ENCODE measurements at regions not wholly inside any gene's neighbourhood (a gene's known extent, or its start where the extent isn't known, plus 50 kb on each side); places are given as distances from the start of the nearest gene placed in this dataset.
"Not testable (repeated sequence)": the region's sequence is repeated elsewhere in the genome, so short reads cannot be mapped to it uniquely, and the experiment has no call there.

DNA sequence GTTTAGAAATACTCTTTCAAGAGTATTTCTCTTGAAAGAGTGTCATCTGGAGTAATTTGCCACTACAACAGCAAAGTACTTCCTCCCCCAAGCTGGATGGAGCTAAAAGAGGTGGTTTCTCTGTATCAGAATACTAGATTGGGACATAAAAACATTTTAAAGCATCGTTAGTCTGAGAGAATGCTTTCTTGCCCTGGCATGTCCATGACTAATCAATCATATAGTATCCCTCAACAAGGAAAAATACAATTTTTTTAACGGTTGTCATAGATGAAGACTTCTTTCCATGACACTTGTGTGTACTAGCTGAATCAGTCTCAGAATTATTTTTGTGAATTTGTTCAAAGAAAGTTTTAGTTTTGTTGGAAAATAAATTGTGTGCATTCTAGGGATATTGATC, 237.9 kb downstream of the NEBL start:
- Histone ChIP-seq H3K36me3 (ENCODE audit: insufficient read depth, low read length) (no peaks in the 10 kb centered on the region), H2AFZ (ENCODE audit: low read length, unreplicated experiment) (no peak overlapping the region), H3K4me3 (ENCODE audit: low read depth, low read length) (no peak overlapping the region), H3K27ac (ENCODE audit: low read depth, low read length) (no peak overlapping the region), H3K4me1 (ENCODE audit: control insufficient read depth, insufficient read depth, low read length, unreplicated experiment) (no peaks in the 10 kb centered on the region), H3K27me3 (ENCODE audit: insufficient read depth, low read length) (no peaks in the 10 kb centered on the region), H3K79me2 (ENCODE audit: control insufficient read depth, insufficient read depth, low read length, unreplicated experiment) (no peaks in the 10 kb centered on the region)

DNA sequence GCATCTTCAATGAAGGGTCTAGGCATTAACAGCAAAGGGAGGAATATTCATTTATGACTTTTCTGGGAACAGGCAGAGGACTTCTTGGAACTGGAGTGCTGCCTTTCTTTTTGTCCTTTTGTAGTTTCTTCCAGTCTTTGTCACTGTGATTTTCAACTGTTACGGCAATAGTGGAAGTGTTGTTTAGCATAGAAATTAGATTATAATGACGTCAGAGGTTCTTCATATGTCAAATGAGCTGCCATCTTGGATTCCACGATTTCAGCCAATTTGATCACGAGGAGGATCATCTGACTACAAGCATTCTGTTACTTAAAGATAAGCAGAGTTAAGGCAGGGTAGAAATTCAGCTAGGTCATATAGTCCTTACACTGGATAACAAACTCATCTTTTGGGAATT, 239.0 kb downstream of the NEBL start:
- no peaks in the 10 kb centered on the region for H3K27me3 ChIP-seq (ENCODE audit: insufficient read depth, low read length)
- no peak overlapping the region for H3K4me3 ChIP-seq (ENCODE audit: low read depth, low read length)
- H2AFZ ChIP-seq (ENCODE audit: low read length, unreplicated experiment), result no peak overlapping the region
- no peaks in the 10 kb centered on the region for H3K79me2 ChIP-seq (ENCODE audit: control insufficient read depth, insufficient read depth, low read length, unreplicated experiment)
- no peaks in the 10 kb centered on the region for H3K4me1 ChIP-seq (ENCODE audit: control insufficient read depth, insufficient read depth, low read length, unreplicated experiment)
- no peak overlapping the region for H3K27ac ChIP-seq (ENCODE audit: low read depth, low read length)
- H3K36me3 ChIP-seq (ENCODE audit: insufficient read depth, low read length), result no peaks in the 10 kb centered on the region

- H3K27me3 ChIP-seq (ENCODE audit: insufficient read depth, low read length), result no peaks in the 10 kb centered on the region
- no peak overlapping the region for H2AFZ ChIP-seq (ENCODE audit: low read length, unreplicated experiment)
- no peaks in the 10 kb centered on the region for H3K79me2 ChIP-seq (ENCODE audit: control insufficient read depth, insufficient read depth, low read length, unreplicated experiment)
- H3K27ac ChIP-seq (ENCODE audit: low read depth, low read length), result no peak overlapping the region
- no peaks in the 10 kb centered on the region for H3K36me3 ChIP-seq (ENCODE audit: insufficient read depth, low read length)
- H3K4me1 ChIP-seq (ENCODE audit: control insufficient read depth, insufficient read depth, low read length, unreplicated experiment), result no peaks in the 10 kb centered on the region
- H3K4me3 ChIP-seq (ENCODE audit: low read depth, low read length), result no peak overlapping the region
These were observed 240.2 kb downstream of the NEBL start for GRCh38 chr10:20656886-20657285.

DNA sequence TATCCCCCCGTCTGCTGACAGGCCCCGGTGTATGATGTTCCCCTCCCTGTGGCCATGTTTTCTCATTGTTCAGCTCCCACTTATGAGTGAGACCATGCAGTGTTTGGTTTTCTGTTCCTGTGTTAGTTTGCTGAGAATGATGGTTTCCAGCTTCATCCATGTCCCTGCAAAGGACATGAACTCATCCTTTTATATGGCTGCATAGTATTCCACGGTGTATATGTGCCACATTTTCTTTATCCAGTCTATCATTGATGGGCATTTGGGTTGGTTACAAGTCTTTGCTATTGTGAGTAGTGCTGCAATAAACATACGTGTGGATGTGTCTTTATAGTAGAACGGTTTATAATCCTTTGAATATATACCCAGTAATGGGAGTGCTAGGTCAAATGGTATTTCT, 244.7 kb downstream of the NEBL start:
- H2AFZ ChIP-seq (ENCODE audit: low read length, unreplicated experiment); H3K4me1 ChIP-seq (ENCODE audit: control insufficient read depth, insufficient read depth, low read length, unreplicated experiment); H3K27me3 ChIP-seq (ENCODE audit: insufficient read depth, low read length); H3K4me3 ChIP-seq (ENCODE audit: low read depth, low read length); H3K36me3 ChIP-seq (ENCODE audit: insufficient read depth, low read length); H3K27ac ChIP-seq (ENCODE audit: low read depth, low read length); H3K79me2 ChIP-seq (ENCODE audit: control insufficient read depth, insufficient read depth, low read length, unreplicated experiment): not testable (repeated sequence)

GRCh38 chr10:20648263-20648874, 248.7 kb downstream of the NEBL start:
- no peak overlapping the region for H3K4me3 ChIP-seq (ENCODE audit: low read depth, low read length)
- no peak overlapping the region for H2AFZ ChIP-seq (ENCODE audit: low read length, unreplicated experiment)

DNA sequence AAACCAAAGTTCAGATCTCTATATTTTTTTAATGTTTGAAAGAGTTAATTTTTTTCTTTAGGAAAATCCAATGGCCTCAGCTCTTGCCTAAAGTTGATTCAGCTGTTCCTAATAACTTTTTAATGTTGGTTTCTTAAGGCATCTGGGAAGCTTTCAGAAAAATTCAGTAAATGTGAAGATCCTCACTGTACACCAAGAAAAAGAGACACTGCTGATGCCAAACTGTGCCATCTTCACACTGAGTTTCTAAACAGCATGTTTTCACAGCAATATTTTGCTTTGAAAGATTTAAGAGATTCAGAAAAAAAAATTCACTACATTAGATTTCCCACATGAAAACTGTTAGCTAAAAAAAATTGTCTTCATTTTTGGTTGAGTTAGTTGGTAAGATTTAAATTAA, 249.4 kb downstream of the NEBL start:
- Histone ChIP-seq H3K4me3 (ENCODE audit: low read depth, low read length) (no peak overlapping the region), H3K79me2 (ENCODE audit: control insufficient read depth, insufficient read depth, low read length, unreplicated experiment) (no peaks in the 10 kb centered on the region), H3K36me3 (ENCODE audit: insufficient read depth, low read length) (no peaks in the 10 kb centered on the region), H3K4me1 (ENCODE audit: control insufficient read depth, insufficient read depth, low read length, unreplicated experiment) (no peaks in the 10 kb centered on the region), H2AFZ (ENCODE audit: low read length, unreplicated experiment) (no peak overlapping the region), H3K27ac (ENCODE audit: low read depth, low read length) (no peak overlapping the region), H3K27me3 (ENCODE audit: insufficient read depth, low read length) (no peaks in the 10 kb centered on the region)

More at GRCh38 chr10:20648263-20648874, 248.7 kb downstream of the NEBL start:
- Histone ChIP-seq H3K36me3 (ENCODE audit: insufficient read depth, low read length) (no peaks in the 10 kb centered on the region), H3K79me2 (ENCODE audit: control insufficient read depth, insufficient read depth, low read length, unreplicated experiment) (no peaks in the 10 kb centered on the region), H3K27ac (ENCODE audit: low read depth, low read length) (no peak overlapping the region), H3K27me3 (ENCODE audit: insufficient read depth, low read length) (no peaks in the 10 kb centered on the region), H3K4me1 (ENCODE audit: control insufficient read depth, insufficient read depth, low read length, unreplicated experiment) (no peaks in the 10 kb centered on the region)

DNA sequence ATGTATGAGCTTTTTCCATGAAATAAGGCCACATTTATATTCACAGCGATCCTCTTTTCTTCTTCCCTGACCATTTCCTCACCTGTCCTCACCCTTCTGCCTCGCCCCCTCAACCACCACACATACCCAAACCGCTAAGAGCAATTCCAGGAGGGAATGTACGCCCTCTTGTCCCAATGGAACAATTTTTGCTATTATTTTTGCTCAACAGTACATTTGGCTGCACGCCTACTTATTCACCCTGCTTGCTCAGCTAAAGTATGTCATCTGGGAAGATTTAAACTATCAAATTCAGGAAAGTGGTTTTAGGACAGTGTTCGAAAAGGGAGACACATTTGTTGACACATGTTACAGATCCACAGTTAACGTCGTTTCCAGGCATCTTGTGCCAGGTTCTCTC, 252.7 kb downstream of the NEBL start:
- Histone ChIP-seq H2AFZ (ENCODE audit: low read length, unreplicated experiment) (no peak overlapping the region), H3K27ac (ENCODE audit: low read depth, low read length) (no peak overlapping the region), H3K4me1 (ENCODE audit: control insufficient read depth, insufficient read depth, low read length, unreplicated experiment) (no peaks in the 10 kb centered on the region), H3K27me3 (ENCODE audit: insufficient read depth, low read length) (no peaks in the 10 kb centered on the region), H3K4me3 (ENCODE audit: low read depth, low read length) (no peak overlapping the region), H3K36me3 (ENCODE audit: insufficient read depth, low read length) (no peaks in the 10 kb centered on the region), H3K79me2 (ENCODE audit: control insufficient read depth, insufficient read depth, low read length, unreplicated experiment) (no peaks in the 10 kb centered on the region)

DNA sequence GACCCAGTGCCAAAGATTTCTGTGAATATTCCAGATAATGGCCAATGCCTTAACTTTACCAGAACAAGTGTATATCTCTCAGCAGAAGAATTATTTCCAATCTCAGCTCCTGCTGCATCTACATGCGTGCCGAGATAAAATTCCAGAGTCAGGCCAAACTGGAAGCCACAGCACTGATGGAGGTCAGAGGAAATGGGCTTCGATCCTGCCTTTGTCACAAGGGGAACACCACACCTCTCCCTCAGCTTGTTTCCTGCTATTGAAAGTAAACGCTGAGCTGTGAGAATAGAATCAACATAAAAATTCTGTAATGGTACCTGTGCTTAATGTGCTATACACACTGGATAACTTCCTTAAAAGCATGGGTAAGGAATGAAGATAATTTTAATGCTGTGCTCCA, 255.5 kb downstream of the NEBL start:
- H2AFZ ChIP-seq (ENCODE audit: low read length, unreplicated experiment), result no peak overlapping the region
- no peaks in the 10 kb centered on the region for H3K79me2 ChIP-seq (ENCODE audit: control insufficient read depth, insufficient read depth, low read length, unreplicated experiment)
- no peaks in the 10 kb centered on the region for H3K27me3 ChIP-seq (ENCODE audit: insufficient read depth, low read length)
- no peaks in the 10 kb centered on the region for H3K36me3 ChIP-seq (ENCODE audit: insufficient read depth, low read length)
- no peak overlapping the region for H3K27ac ChIP-seq (ENCODE audit: low read depth, low read length)
- H3K4me3 ChIP-seq (ENCODE audit: low read depth, low read length), result no peak overlapping the region
- H3K4me1 ChIP-seq (ENCODE audit: control insufficient read depth, insufficient read depth, low read length, unreplicated experiment), result no peaks in the 10 kb centered on the region

DNA sequence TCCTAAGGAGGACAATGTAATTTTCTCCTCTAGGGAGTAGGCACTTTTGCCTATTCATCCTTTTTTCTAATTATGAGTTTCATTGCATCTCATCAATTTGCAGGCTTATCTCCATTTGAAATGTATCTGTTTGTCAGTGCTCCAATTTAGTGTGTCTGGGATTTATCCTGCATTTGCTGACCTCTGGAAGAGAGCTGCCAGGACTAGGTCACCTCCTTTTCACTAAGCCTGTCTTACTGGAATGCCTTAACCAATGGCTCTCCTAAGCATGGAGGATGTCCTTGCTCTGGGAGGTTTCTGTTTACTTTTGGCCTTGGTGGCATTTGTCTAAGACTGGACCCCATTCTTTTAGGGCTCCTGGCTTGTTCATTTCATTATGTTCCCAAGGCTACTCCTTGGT, 261.5 kb downstream of the NEBL start:
- H3K79me2 ChIP-seq (ENCODE audit: control insufficient read depth, insufficient read depth, low read length, unreplicated experiment), result no peaks in the 10 kb centered on the region
- no peak overlapping the region for H2AFZ ChIP-seq (ENCODE audit: low read length, unreplicated experiment)
- H3K4me1 ChIP-seq (ENCODE audit: control insufficient read depth, insufficient read depth, low read length, unreplicated experiment), result no peaks in the 10 kb centered on the region
- no peaks in the 10 kb centered on the region for H3K27me3 ChIP-seq (ENCODE audit: insufficient read depth, low read length)
- no peaks in the 10 kb centered on the region for H3K36me3 ChIP-seq (ENCODE audit: insufficient read depth, low read length)
- H3K4me3 ChIP-seq (ENCODE audit: low read depth, low read length), result no peak overlapping the region
- H3K27ac ChIP-seq (ENCODE audit: low read depth, low read length), result no peak overlapping the region

- H3K79me2 ChIP-seq (ENCODE audit: control insufficient read depth, insufficient read depth, low read length, unreplicated experiment), result no peaks in the 10 kb centered on the region
- H3K36me3 ChIP-seq (ENCODE audit: insufficient read depth, low read length), result no peaks in the 10 kb centered on the region
- no peaks in the 10 kb centered on the region for H3K4me1 ChIP-seq (ENCODE audit: control insufficient read depth, insufficient read depth, low read length, unreplicated experiment)
- H2AFZ ChIP-seq (ENCODE audit: low read length, unreplicated experiment), result no peak overlapping the region
- no peaks in the 10 kb centered on the region for H3K27me3 ChIP-seq (ENCODE audit: insufficient read depth, low read length)
- H3K27ac ChIP-seq (ENCODE audit: low read depth, low read length), result no peak overlapping the region
- no peak overlapping the region for H3K4me3 ChIP-seq (ENCODE audit: low read depth, low read length)
These were observed 262.3 kb downstream of the NEBL start for GRCh38 chr10:20634839-20635238.

- Histone ChIP-seq H2AFZ (ENCODE audit: low read length, unreplicated experiment) (no peak overlapping the region), H3K4me3 (ENCODE audit: low read depth, low read length) (no peak overlapping the region), H3K27me3 (ENCODE audit: insufficient read depth, low read length) (no peaks in the 10 kb centered on the region), H3K79me2 (ENCODE audit: control insufficient read depth, insufficient read depth, low read length, unreplicated experiment) (no peaks in the 10 kb centered on the region), H3K36me3 (ENCODE audit: insufficient read depth, low read length) (no peaks in the 10 kb centered on the region), H3K4me1 (ENCODE audit: control insufficient read depth, insufficient read depth, low read length, unreplicated experiment) (no peaks in the 10 kb centered on the region), H3K27ac (ENCODE audit: low read depth, low read length) (no peak overlapping the region)
These were observed 263.4 kb downstream of the NEBL start for GRCh38 chr10:20633714-20634113.

Measured in ACC112 (cell line).